ENCODE measurements at regions not wholly inside any gene's neighbourhood (a gene's known extent, or its start where the extent isn't known, plus 50 kb on each side); places are given as distances from the start of the nearest gene placed in this dataset.

- FAIRE-seq (no peak), DNase-seq (ENCODE audit: insufficient read length) (no peak)
- TF ChIP-seq POLR2A (IDR thresholded peaks at IDR 0.05; ENCODE audit: low read depth, low read length), result no peak
- no peak for TF ChIP-seq TAF1 (IDR thresholded peaks at IDR 0.05; ENCODE audit: borderline replicate concordance, low read depth, low read length)
- no peak for TF ChIP-seq POLR2AphosphoS5 (IDR thresholded peaks at IDR 0.05; ENCODE audit: low read depth, low read length)
Measured at GRCh38 chr9:14031810-14032209, 282.1 kb downstream of the NFIB start.

GRCh38 chr9:14031060-14031414 lies 282.9 kb downstream of the NFIB start:
- FAIRE-seq (no peak), DNase-seq (ENCODE audit: insufficient read length) (no peak)
- TF ChIP-seq TAF1 (IDR thresholded peaks at IDR 0.05; ENCODE audit: borderline replicate concordance, low read depth, low read length) (no peak), POLR2AphosphoS5 (IDR thresholded peaks at IDR 0.05; ENCODE audit: low read depth, low read length) (no peak), POLR2A (IDR thresholded peaks at IDR 0.05; ENCODE audit: low read depth, low read length) (no peak)

GRCh38 chr9:14030375-14031059 lies 283.4 kb downstream of the NFIB start:
- FAIRE-seq (no peak), DNase-seq (ENCODE audit: insufficient read length) (no peak)
- TF ChIP-seq POLR2A (IDR thresholded peaks at IDR 0.05; ENCODE audit: low read depth, low read length) (no peak), TAF1 (IDR thresholded peaks at IDR 0.05; ENCODE audit: borderline replicate concordance, low read depth, low read length) (no peak), POLR2AphosphoS5 (IDR thresholded peaks at IDR 0.05; ENCODE audit: low read depth, low read length) (no peak)

GRCh38 chr9:14029806-14030374 lies 284.1 kb downstream of the NFIB start:
- no peak for DNase-seq (ENCODE audit: insufficient read length)
- FAIRE-seq, result no peak
- TF ChIP-seq TAF1 (IDR thresholded peaks at IDR 0.05; ENCODE audit: borderline replicate concordance, low read depth, low read length) (no peak), POLR2AphosphoS5 (IDR thresholded peaks at IDR 0.05; ENCODE audit: low read depth, low read length) (no peak), POLR2A (IDR thresholded peaks at IDR 0.05; ENCODE audit: low read depth, low read length) (no peak)

GRCh38 chr9:14027116-14027800 lies 286.7 kb downstream of the NFIB start:
- no peak for FAIRE-seq
- TF ChIP-seq TAF1 (IDR thresholded peaks at IDR 0.05; ENCODE audit: borderline replicate concordance, low read depth, low read length) (no peak), POLR2AphosphoS5 (IDR thresholded peaks at IDR 0.05; ENCODE audit: low read depth, low read length) (no peak), POLR2A (IDR thresholded peaks at IDR 0.05; ENCODE audit: low read depth, low read length) (no peak)
- DNase-seq (ENCODE audit: insufficient read length), result no peak

- DNase-seq (ENCODE audit: insufficient read length), result no peak
- FAIRE-seq, result no peak
- no peak for TF ChIP-seq POLR2A (IDR thresholded peaks at IDR 0.05; ENCODE audit: low read depth, low read length)
- no peak for TF ChIP-seq POLR2AphosphoS5 (IDR thresholded peaks at IDR 0.05; ENCODE audit: low read depth, low read length)
- no peak for TF ChIP-seq TAF1 (IDR thresholded peaks at IDR 0.05; ENCODE audit: borderline replicate concordance, low read depth, low read length)
Measured at GRCh38 chr9:14025741-14026140, 288.2 kb downstream of the NFIB start.

- no peak for FAIRE-seq
- no peak for DNase-seq (ENCODE audit: insufficient read length)
- TF ChIP-seq TAF1 (IDR thresholded peaks at IDR 0.05; ENCODE audit: borderline replicate concordance, low read depth, low read length) (no peak), POLR2A (IDR thresholded peaks at IDR 0.05; ENCODE audit: low read depth, low read length) (no peak), POLR2AphosphoS5 (IDR thresholded peaks at IDR 0.05; ENCODE audit: low read depth, low read length) (no peak)
Measured at GRCh38 chr9:14023285-14023684, 290.7 kb downstream of the NFIB start.

GRCh38 chr9:14021871-14022525 lies 291.9 kb downstream of the NFIB start:
- no peak for FAIRE-seq
- DNase-seq (ENCODE audit: insufficient read length), result no peak
- TF ChIP-seq TAF1 (IDR thresholded peaks at IDR 0.05; ENCODE audit: borderline replicate concordance, low read depth, low read length), result no peak
- no peak for TF ChIP-seq POLR2A (IDR thresholded peaks at IDR 0.05; ENCODE audit: low read depth, low read length)
- no peak for TF ChIP-seq POLR2AphosphoS5 (IDR thresholded peaks at IDR 0.05; ENCODE audit: low read depth, low read length)

- TF ChIP-seq POLR2AphosphoS5 (IDR thresholded peaks at IDR 0.05; ENCODE audit: low read depth, low read length) (no peak), TAF1 (IDR thresholded peaks at IDR 0.05; ENCODE audit: borderline replicate concordance, low read depth, low read length) (no peak), POLR2A (IDR thresholded peaks at IDR 0.05; ENCODE audit: low read depth, low read length) (no peak)
- FAIRE-seq (no peak), DNase-seq (ENCODE audit: insufficient read length) (no peak)
Measured at GRCh38 chr9:14018081-14018480, 295.9 kb downstream of the NFIB start.

- no peak for FAIRE-seq
- TF ChIP-seq POLR2AphosphoS5 (IDR thresholded peaks at IDR 0.05; ENCODE audit: low read depth, low read length) (no peak), POLR2A (IDR thresholded peaks at IDR 0.05; ENCODE audit: low read depth, low read length) (no peak), TAF1 (IDR thresholded peaks at IDR 0.05; ENCODE audit: borderline replicate concordance, low read depth, low read length) (no peak)
Measured at GRCh38 chr9:14014744-14015143, 299.2 kb downstream of the NFIB start.

GRCh38 chr9:14014218-14014617 lies 299.7 kb downstream of the NFIB start:
- TF ChIP-seq POLR2A (IDR thresholded peaks at IDR 0.05; ENCODE audit: low read depth, low read length) (no peak), POLR2AphosphoS5 (IDR thresholded peaks at IDR 0.05; ENCODE audit: low read depth, low read length) (no peak), TAF1 (IDR thresholded peaks at IDR 0.05; ENCODE audit: borderline replicate concordance, low read depth, low read length) (no peak)
- FAIRE-seq, result no peak
- no peak for DNase-seq (ENCODE audit: insufficient read length)

More at GRCh38 chr9:14014744-14015143, 299.2 kb downstream of the NFIB start:
- DNase-seq (ENCODE audit: insufficient read length), result no peak

All from GM12892 (cell line).